ENCODE measurements at regions not wholly inside any gene's neighbourhood (a gene's known extent, or its start where the extent isn't known, plus 50 kb on each side); places are given as distances from the start of the nearest gene placed in this dataset.
"Not testable (repeated sequence)": the region's sequence is repeated elsewhere in the genome, so short reads cannot be mapped to it uniquely, and the experiment has no call there.

- no peak for DNase-seq (ENCODE audit: low spot score)
Observed at GRCh38 chr22:26806445-26807175, 149.2 kb downstream of the MIAT start.

GRCh38 chr22:26811647-26811992 is 154.2 kb downstream of the MIAT start:
- no peak for DNase-seq (ENCODE audit: low spot score)

- no peak for DNase-seq (ENCODE audit: low spot score)
Observed at GRCh38 chr22:26812731-26813130, 155.3 kb downstream of the MIAT start.

- no peak for DNase-seq (ENCODE audit: low spot score)
Observed at GRCh38 chr22:26816726-26817125, 159.3 kb downstream of the MIAT start.

DNA sequence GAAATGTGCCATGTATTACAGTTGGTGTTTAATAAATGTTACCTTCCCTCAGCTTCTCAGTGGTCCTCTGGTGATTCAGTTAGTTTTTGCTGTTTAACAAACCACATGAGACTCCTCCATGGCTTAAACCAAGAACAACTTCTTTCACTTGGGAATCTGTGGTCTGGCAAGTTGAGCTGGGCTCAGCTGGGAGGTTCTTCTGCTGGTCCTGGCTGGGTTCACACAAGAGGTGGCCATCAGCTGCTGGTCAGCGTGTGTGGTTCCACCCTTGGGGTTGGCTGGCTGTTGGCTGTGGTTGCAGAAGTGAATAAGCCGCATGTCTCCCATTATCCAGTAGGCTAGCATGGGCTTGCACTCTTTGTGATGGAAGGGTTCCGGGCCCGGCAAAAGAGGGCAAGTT is 160.5 kb downstream of the MIAT start:
- DNase-seq (ENCODE audit: low spot score), result no peak

DNA sequence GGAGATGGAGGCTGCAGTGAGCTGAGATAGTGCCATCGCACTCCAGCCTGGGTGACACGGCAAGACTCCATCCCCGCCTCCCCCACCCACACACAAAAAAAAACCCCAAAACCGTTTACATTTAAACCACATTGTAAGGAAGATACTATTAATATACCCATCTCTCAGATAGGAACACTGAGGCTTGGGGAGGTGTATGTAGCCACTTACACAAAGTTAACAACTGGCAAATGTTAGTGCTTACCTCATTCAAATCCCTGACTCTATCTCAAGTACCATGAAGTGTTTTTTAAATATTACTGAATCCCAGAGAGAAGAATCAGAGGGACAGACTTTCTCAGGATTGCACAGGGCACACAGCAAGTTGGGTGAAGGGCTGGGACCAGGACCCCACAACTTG is 164.5 kb downstream of the MIAT start:
- DNase-seq (ENCODE audit: low spot score), result no peak

GRCh38 chr22:26822313-26822712 is 164.9 kb downstream of the MIAT start:
- DNase-seq (ENCODE audit: low spot score), result no peak

DNA sequence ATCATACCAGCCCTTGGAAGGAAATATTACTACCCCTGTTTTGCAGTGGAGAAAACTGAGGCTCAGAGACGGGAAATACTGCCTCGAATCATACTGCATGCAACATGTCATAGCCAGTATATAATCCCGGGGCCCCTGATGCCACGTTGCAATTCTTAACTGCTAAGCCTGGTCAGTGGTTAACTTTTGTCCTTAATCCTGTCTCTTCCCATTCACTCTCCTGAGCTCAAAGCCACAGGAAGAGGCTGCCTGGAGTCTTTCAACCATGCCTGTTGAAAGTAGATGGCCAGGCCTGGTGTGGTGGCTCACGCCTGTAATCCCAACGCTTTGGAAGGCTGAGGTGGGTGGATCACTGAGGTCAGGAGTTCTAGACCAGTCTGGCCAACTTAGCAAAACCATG is 166.6 kb downstream of the MIAT start:
- no peak for DNase-seq (ENCODE audit: low spot score)

DNA sequence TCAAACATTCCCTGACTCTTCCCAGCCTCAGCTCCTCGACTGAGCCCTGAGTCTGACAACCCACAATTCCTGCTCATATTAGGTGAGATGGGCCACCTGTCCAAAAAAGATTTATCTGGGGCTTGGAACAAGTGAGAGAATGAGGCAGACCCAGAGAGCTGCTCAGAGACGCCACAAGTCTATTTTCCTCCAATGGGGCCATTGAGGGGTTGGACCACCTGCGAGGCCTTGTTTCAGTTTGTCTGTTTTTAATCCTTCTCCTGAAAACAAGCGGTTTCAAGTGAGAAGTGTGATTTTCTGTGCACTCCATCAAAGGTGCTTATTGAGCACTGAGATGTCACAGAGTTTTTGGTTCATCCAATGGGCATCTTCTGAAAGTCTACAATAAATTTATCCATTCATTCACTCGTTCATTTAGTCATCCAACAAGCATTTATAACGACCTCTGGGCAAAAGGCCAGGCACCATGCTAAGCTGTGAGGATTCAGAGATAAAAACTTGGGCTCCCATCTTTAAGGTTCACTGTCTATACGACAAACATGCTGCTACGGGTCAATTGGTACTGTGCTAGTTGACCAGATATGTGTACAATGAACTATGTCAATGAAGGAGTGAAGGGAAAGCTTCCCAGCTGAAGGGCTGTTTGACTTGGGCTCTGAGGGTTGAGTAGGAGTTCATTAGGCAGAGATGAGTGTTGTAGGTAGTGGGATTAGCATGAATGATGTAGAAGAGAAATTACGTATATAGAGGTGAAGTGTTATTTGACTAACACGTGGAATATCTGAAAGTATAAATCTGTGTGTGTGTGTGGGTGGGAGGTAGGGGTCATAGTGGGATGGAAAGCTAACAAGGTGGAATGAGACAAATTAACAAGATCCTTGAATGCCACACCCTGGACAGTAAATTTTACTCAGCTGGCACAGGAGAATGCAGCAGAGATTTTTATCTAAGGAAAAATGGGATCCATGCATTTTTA is 168.9 kb downstream of the MIAT start:
- no peak for DNase-seq (ENCODE audit: low spot score)

DNA sequence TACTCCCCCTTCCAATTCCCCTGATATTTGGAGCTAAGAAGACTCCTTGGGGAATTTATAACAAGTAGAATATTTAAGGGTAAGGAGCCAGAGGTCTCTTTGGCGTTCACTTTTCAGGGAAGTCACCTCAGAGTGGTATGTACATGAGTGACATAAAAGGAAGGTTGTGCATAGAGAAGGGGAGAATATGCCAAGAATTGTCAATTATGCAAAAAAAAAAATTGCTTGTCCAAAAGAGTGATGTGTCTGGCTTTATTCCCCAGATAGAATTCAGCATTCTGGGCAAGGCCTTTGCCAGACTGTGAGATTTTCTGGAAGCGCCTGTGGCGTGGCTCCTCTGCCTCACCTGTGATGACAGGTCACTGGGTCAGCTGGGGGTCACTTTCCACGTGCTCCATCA is 170.2 kb downstream of the MIAT start:
- DNase-seq (ENCODE audit: low spot score), result no peak

- DNase-seq (ENCODE audit: low spot score), result no peak
Observed at GRCh38 chr22:26828311-26828710, 170.9 kb downstream of the MIAT start.

DNA sequence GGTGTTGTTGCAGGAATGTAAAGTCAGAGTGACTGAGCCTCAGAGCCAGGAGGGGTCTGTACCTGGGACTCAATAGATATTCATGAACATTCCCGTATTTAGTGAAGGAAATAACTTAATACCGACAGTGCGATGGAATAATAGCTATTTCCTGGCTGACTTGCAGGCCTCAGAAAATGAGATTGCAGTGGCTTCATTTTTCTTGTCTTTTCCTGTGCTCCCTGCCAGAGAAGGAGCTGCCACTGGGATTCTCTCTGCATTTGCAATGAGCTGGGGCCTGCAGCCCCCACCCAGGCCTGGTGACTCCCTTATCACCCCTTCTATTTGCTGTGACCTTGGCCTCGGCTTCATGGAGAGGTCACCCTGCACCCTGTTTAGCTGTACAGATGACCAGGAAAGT is 173.4 kb downstream of the MIAT start:
- no peak for DNase-seq (ENCODE audit: low spot score)

DNA sequence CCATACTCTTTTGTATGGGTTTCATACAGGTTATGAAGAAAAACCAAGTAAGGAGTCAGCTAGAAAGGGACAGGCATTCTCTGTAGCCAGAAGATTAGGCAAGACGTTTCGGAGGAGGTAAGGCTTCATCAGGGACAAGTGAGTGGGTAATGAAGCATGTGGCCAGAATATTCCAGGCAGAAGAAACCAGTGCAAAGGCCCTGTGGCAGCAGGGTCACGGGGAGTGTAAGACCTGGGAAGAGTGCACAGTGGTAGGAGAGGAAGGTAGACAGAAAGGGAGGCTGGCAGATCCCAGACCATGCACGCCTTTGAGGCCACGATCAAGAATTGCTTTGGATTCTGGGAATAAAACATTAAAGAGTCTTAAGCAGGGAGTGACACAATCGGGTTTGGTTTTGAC is 177.6 kb downstream of the MIAT start:
- DNase-seq (ENCODE audit: low spot score), result no peak

DNA sequence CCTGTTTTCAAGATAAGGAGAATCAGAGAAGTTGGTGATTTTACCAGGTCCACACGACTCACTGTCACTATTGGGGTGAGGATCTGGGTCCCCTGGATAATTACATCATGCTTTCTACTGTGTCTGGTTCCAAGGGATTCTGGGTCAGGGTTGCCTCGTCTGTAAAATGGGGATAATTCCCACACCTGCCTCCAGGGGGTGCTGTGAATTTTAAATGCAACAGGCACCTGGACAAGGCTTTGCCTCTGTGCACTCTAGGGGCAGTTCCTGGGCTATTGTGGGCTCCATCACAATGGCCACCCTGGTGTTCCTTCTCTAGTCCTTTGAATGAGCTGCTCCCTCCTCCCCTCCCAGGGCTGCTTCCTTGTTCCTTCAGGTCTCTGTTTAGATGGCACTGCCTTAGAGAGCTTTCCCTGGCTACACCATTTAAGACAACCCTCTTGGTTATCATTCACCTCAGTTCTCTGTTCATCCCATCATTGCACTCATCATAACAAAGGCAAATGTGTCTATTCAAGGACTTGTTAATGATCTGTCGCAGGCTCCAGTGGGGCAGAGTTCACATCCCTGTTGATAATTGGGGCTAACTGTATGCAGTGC is 178.6 kb downstream of the MIAT start:
- peak; percentile 61 for DNase-seq (ENCODE audit: low spot score)

DNA sequence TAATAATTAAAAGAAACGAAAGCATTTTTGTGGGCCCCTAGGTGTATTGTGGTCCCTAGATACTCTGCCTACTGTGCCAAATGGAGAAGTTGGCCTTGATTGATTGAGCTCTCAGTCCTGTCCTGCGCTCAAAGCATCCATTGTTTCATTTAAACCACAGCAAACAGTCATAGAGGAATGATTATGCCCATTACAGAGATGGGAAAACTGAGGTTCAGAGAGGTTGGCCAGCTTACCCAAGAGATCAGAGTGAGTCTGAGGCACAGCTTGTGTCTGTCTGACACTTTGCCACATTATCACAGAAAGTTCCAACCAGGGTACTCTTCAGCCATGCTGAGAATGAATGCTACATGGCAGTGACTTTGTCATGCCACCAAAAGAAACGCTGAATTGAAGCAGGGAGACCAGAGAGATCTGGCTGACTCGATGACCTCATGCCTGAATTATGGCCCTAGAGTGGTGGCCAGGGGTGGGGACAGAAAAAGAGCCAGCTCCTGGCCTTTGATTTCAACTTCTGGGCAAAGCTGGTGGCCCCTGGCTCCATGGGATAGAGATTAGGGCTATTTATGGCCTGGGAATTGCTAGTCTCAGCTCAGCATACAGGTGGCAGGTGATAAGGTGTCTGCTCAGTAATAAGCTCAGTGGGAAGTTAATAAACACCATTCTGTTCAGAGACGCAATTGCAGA is 180.5 kb downstream of the MIAT start:
- no peak for DNase-seq (ENCODE audit: low spot score)

- DNase-seq (ENCODE audit: low spot score), result no peak
Observed at GRCh38 chr22:26838471-26838825, 181.1 kb downstream of the MIAT start.

DNA sequence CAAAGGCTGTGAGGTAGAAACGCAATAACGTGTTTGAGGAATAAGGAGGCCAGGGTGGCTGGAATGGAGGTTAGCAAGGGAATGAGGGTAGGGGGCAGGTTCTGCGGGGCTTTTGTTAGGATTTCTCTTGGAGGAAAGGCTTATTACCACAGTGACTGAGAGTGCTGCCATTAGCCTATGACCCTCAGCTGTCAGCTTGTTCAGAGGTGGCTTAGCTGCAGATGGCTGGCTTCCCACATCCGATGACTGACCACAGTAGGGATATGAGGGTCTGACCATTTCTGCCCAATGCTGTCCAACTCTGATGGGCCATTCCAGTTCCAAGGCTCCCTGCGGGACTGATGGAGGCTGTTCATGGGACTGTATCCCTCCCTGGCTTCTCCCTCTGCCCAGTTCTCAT is 181.8 kb downstream of the MIAT start:
- no peak for DNase-seq (ENCODE audit: low spot score)

GRCh38 chr22:26840770-26841169 is 183.4 kb downstream of the MIAT start:
- not testable (repeated sequence) for DNase-seq (ENCODE audit: low spot score)

DNA sequence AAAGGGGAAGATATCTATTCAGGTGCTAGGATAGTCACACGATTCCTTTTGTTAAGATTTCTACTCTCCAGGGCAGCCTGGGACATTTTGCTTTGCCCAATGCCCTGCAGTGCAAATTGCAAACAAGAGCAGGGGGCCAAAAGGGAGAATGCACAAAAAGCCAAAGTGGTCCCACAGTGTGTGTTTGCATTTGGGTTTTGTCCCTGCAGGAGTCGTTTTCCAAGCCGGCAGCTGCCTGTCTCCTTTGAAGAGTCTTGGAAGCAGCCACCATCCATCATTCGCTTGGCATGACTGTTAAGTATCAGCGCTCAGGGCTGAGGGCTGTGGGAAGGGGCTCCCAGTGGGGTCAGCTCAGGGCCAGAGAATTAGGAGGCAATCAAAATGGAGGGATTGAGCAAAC is 184.7 kb downstream of the MIAT start:
- DNase-seq (ENCODE audit: low spot score), result no peak

GRCh38 chr22:26845021-26845743 is 187.8 kb downstream of the MIAT start:
- DNase-seq (ENCODE audit: low spot score), result no peak

DNA sequence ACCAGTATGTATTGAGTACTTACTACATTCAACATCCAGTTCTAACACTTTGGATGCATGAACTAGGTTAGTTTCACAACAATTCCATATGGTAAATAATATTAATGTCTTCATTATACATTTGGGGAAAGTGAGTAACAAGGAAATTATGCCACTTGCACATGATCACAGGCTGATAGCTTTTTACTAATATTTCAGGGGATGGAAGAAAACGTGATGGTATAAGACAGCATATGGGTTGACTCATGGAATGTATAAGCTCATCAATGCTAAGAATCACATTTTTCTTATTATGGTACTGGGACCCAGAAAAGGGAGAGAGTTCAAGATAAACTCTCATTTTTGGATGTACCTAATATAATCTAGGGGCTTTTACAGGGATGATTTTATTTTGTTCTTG is 188.7 kb downstream of the MIAT start:
- DNase-seq (ENCODE audit: low spot score), result no peak

GRCh38 chr22:26846645-26847044 is 189.3 kb downstream of the MIAT start:
- no peak for DNase-seq (ENCODE audit: low spot score)

Measured in activated CD4-positive, alpha-beta T cell treated with anti-CD3 and anti-CD28 coated beads, Interleukin-2, Interleukin-4, amounts not matched to agents 100 ng/mL and 50 ng/mL, durations not matched to agents 16 hours and 8 hours (primary cell).